ENCODE measurements at regions not wholly inside any gene's neighbourhood (a gene's known extent, or its start where the extent isn't known, plus 50 kb on each side); places are given as distances from the start of the nearest gene placed in this dataset.

- H3K27me3 ChIP-seq (ENCODE audit: insufficient read depth, poor library complexity, severe bottlenecking): no peaks in the 10 kb centered on the region
- H3K27ac ChIP-seq (replicated peaks): no peak overlapping the region
- no peak for DNase-seq (ENCODE audit: low read depth in 1 of 2, low spot score in 1 of 2)
- H3K4me3 ChIP-seq (replicated peaks; ENCODE audit: insufficient read depth, low read length): no peak overlapping the region
- TF ChIP-seq POLR2AphosphoS5 (IDR thresholded peaks at IDR 0.05; ENCODE audit: low read depth) (no peak), GABPA (IDR thresholded peaks at IDR 0.05; ENCODE audit: low read depth) (no peak), CTCF (IDR thresholded peaks at IDR 0.05; ENCODE audit: insufficient read depth, low read length) (no peak)
These were observed 1188.5 kb downstream of the BRD1 start for GRCh38 chr22:48639021-48639795.

- Histone ChIP-seq H3K4me3 (replicated peaks; ENCODE audit: insufficient read depth, low read length) (no peak overlapping the region), H3K27ac (replicated peaks) (no peak overlapping the region), H3K27me3 (ENCODE audit: insufficient read depth, poor library complexity, severe bottlenecking) (no peaks in the 10 kb centered on the region)
- TF ChIP-seq POLR2AphosphoS5 (IDR thresholded peaks at IDR 0.05; ENCODE audit: low read depth) (no peak), CTCF (IDR thresholded peaks at IDR 0.05; ENCODE audit: insufficient read depth, low read length) (no peak), GABPA (IDR thresholded peaks at IDR 0.05; ENCODE audit: low read depth) (no peak), SPI1 (IDR thresholded peaks at IDR 0.05; ENCODE audit: borderline replicate concordance, low read depth) (no peak), REST (IDR thresholded peaks at IDR 0.05; ENCODE audit: insufficient replicate concordance, low read depth) (no peak)
- DNase-seq (ENCODE audit: low read depth in 1 of 2, low spot score in 1 of 2): no peak
These were observed 1190.4 kb downstream of the BRD1 start for GRCh38 chr22:48637231-48637630.

- DNase-seq (ENCODE audit: low read depth in 1 of 2, low spot score in 1 of 2): no peak
- Histone ChIP-seq H3K27me3 (ENCODE audit: insufficient read depth, poor library complexity, severe bottlenecking) (no peaks in the 10 kb centered on the region), H3K4me3 (replicated peaks; ENCODE audit: insufficient read depth, low read length) (no peak overlapping the region), H3K27ac (replicated peaks) (no peak overlapping the region)
- TF ChIP-seq REST (IDR thresholded peaks at IDR 0.05; ENCODE audit: insufficient replicate concordance, low read depth): no peak
- TF ChIP-seq GABPA (IDR thresholded peaks at IDR 0.05; ENCODE audit: low read depth): no peak
- TF ChIP-seq CTCF (IDR thresholded peaks at IDR 0.05; ENCODE audit: insufficient read depth, low read length): no peak
- TF ChIP-seq SPI1 (IDR thresholded peaks at IDR 0.05; ENCODE audit: borderline replicate concordance, low read depth): no peak
- no peak for TF ChIP-seq POLR2AphosphoS5 (IDR thresholded peaks at IDR 0.05; ENCODE audit: low read depth)
These were observed 1190.9 kb downstream of the BRD1 start for GRCh38 chr22:48636746-48637145.

- TF ChIP-seq REST (IDR thresholded peaks at IDR 0.05; ENCODE audit: insufficient replicate concordance, low read depth) (no peak), POLR2AphosphoS5 (IDR thresholded peaks at IDR 0.05; ENCODE audit: low read depth) (peak; percentile 75)
- Histone ChIP-seq H3K4me3 (replicated peaks; ENCODE audit: insufficient read depth, low read length) (no peak overlapping the region), H3K27me3 (ENCODE audit: insufficient read depth, poor library complexity, severe bottlenecking) (no peaks in the 10 kb centered on the region), H3K27ac (replicated peaks) (no peak overlapping the region)
- DNase-seq (ENCODE audit: low read depth in 1 of 2, low spot score in 1 of 2): no peak
These were observed 1191.9 kb downstream of the BRD1 start for GRCh38 chr22:48635816-48636215.

Measured in HL-60 (cell line).